Tibial nerve (tissue), 4 donors: ENCODE measurements at regions not wholly inside any gene's neighbourhood (a gene's known extent, or its start where the extent isn't known, plus 50 kb on each side); places are given as distances from the start of the nearest gene placed in this dataset.

Experiments used
- CTCF ChIP-seq, 5 experiments: fragments of 200-600 bp in 3 of 5; fragments of 450-650 bp in 2 of 5; sonication (generic) in 3 of 5; IDR thresholded peaks; one replicate each; pipeline ENCODE4 v1.5.1; 2016 to 2019; ENCODE audit warnings: antibody characterized with exemption in 5 of 5, mild to moderate bottlenecking in 3 of 5, moderate library complexity in 2 of 5
- EP300 ChIP-seq, 2 donors: sonication (generic); formaldehyde crosslinking; IDR thresholded peaks; one replicate each; pipeline ENCODE4 v1.6.1; 2017; ENCODE audit warnings: antibody characterized with exemption in 2 of 2, mild to moderate bottlenecking in 1 of 2

GRCh38 chr11:80146232-80146631 is 705.4 kb upstream of the TENM4 start:
- TF ChIP-seq EP300 (IDR thresholded peaks at IDR 0.05) (no peak), CTCF (IDR thresholded peaks at IDR 0.05) (no peak)
